ENCODE measurements at regions not wholly inside any gene's neighbourhood (a gene's known extent, or its start where the extent isn't known, plus 50 kb on each side); places are given as distances from the start of the nearest gene placed in this dataset.
"Not testable (repeated sequence)": the region's sequence is repeated elsewhere in the genome, so short reads cannot be mapped to it uniquely, and the experiment has no call there.

- Histone ChIP-seq H3K9me2 (ENCODE audit: insufficient read depth, low read length) (no peaks in the 10 kb centered on the region), H4K20me1 (ENCODE audit: insufficient read depth) (no peaks in the 10 kb centered on the region), H3F3A (ENCODE audit: insufficient read depth, low read length, poor library complexity, severe bottlenecking) (no peaks in the 10 kb centered on the region), H3K9ac (ENCODE audit: low read length) (no peak overlapping the region), H2AFZ (ENCODE audit: low read depth, low read length) (no peak overlapping the region), H3K79me2 (replicated peaks; ENCODE audit: insufficient read depth, low read length) (no peaks in the 10 kb centered on the region), H3K27me3 (ENCODE audit: insufficient read depth, low read depth, low read length) (no peaks in the 10 kb centered on the region), H3K27ac (ENCODE audit: low read length) (no peak overlapping the region), H3K36me3 (ENCODE audit: insufficient read depth, low read length) (no peaks in the 10 kb centered on the region), H3K9me3 (ENCODE audit: low read length) (no peaks in the 10 kb centered on the region), H3K4me3 (ENCODE audit: low read length) (no peak overlapping the region), H3K4me2 (ENCODE audit: low read length) (no peak overlapping the region)
- TF ChIP-seq RAD21 (conservative IDR thresholded peaks at IDR 0.05), result no peak
- no peak for TF ChIP-seq REST (IDR thresholded peaks at IDR 0.05; ENCODE audit: borderline replicate concordance)
- TF ChIP-seq SMC3 (conservative IDR thresholded peaks at IDR 0.05; ENCODE audit: poor library complexity), result no peak
- no peak for TF ChIP-seq TAF1 (IDR thresholded peaks at IDR 0.05; ENCODE audit: low read depth)
- TF ChIP-seq EZH2 (IDR thresholded peaks at IDR 0.05; ENCODE audit: borderline replicate concordance, insufficient read depth, low read length, poor library complexity, severe bottlenecking), result no peak
- TF ChIP-seq EP300 (conservative IDR thresholded peaks at IDR 0.05; ENCODE audit: poor library complexity, severe bottlenecking), result no peak
- TF ChIP-seq POLR2AphosphoS5 (IDR thresholded peaks at IDR 0.05), result no peak
- TF ChIP-seq CTCF (IDR thresholded peaks at IDR 0.05; ENCODE audit: poor library complexity, severe bottlenecking), result no peak
- TF ChIP-seq MXI1 (conservative IDR thresholded peaks at IDR 0.05; ENCODE audit: poor library complexity, severe bottlenecking), result no peak
Observed at GRCh38 chr5:89055015-89055694, 172.2 kb upstream of the MEF2C start.

- Histone ChIP-seq H3K27ac (ENCODE audit: low read length) (no peak overlapping the region), H3K79me2 (replicated peaks; ENCODE audit: insufficient read depth, low read length) (no peaks in the 10 kb centered on the region), H3K9me2 (ENCODE audit: insufficient read depth, low read length) (no peaks in the 10 kb centered on the region), H3K4me3 (ENCODE audit: low read length) (no peak overlapping the region), H4K20me1 (ENCODE audit: insufficient read depth) (no peaks in the 10 kb centered on the region), H3F3A (ENCODE audit: insufficient read depth, low read length, poor library complexity, severe bottlenecking) (no peaks in the 10 kb centered on the region), H3K9ac (ENCODE audit: low read length) (no peak overlapping the region), H3K4me2 (ENCODE audit: low read length) (no peak overlapping the region), H3K27me3 (ENCODE audit: insufficient read depth, low read depth, low read length) (no peaks in the 10 kb centered on the region), H3K9me3 (ENCODE audit: low read length) (no peaks in the 10 kb centered on the region), H3K36me3 (ENCODE audit: insufficient read depth, low read length) (no peaks in the 10 kb centered on the region), H2AFZ (ENCODE audit: low read depth, low read length) (no peak overlapping the region)
- no peak for TF ChIP-seq EP300 (conservative IDR thresholded peaks at IDR 0.05; ENCODE audit: poor library complexity, severe bottlenecking)
- TF ChIP-seq REST (IDR thresholded peaks at IDR 0.05; ENCODE audit: borderline replicate concordance), result no peak
- no peak for TF ChIP-seq TAF1 (IDR thresholded peaks at IDR 0.05; ENCODE audit: low read depth)
- no peak for TF ChIP-seq CTCF (IDR thresholded peaks at IDR 0.05; ENCODE audit: poor library complexity, severe bottlenecking)
- TF ChIP-seq SMC3 (conservative IDR thresholded peaks at IDR 0.05; ENCODE audit: poor library complexity), result no peak
- no peak for TF ChIP-seq EZH2 (IDR thresholded peaks at IDR 0.05; ENCODE audit: borderline replicate concordance, insufficient read depth, low read length, poor library complexity, severe bottlenecking)
Observed at GRCh38 chr5:89053547-89053946, 170.6 kb upstream of the MEF2C start.

GRCh38 chr5:89050062-89050461 is 167.1 kb upstream of the MEF2C start:
- not testable (repeated sequence) for H3K9ac ChIP-seq (ENCODE audit: low read length); H3K27me3 ChIP-seq (ENCODE audit: insufficient read depth, low read depth, low read length)

More at GRCh38 chr5:89050062-89050461, 167.1 kb upstream of the MEF2C start:
- H2AFZ ChIP-seq (ENCODE audit: low read depth, low read length); H3K27ac ChIP-seq (ENCODE audit: low read length); H3K9me3 ChIP-seq (ENCODE audit: low read length); H3K4me2 ChIP-seq (ENCODE audit: low read length); H3K79me2 ChIP-seq (replicated peaks; ENCODE audit: insufficient read depth, low read length); H3K36me3 ChIP-seq (ENCODE audit: insufficient read depth, low read length); H4K20me1 ChIP-seq (ENCODE audit: insufficient read depth); H3F3A ChIP-seq (ENCODE audit: insufficient read depth, low read length, poor library complexity, severe bottlenecking); H3K9me2 ChIP-seq (ENCODE audit: insufficient read depth, low read length); H3K4me3 ChIP-seq (ENCODE audit: low read length): not testable (repeated sequence)

Measured in neural cell (in vitro differentiated cells).